Fibroblast of lung (primary cell): ENCODE measurements at regions not wholly inside any gene's neighbourhood (a gene's known extent, or its start where the extent isn't known, plus 50 kb on each side); places are given as distances from the start of the nearest gene placed in this dataset.

ENCODE experiments used
- DNase-seq, 2 donors: peaks; one replicate each; pipeline versions ENCODE4 v3.0.0 to v3.0.0-alpha.2; 2010; ENCODE audit warnings: low read depth in 2 of 2
- H2AFZ ChIP-seq: 2 replicates; pipeline ENCODE4 v1.5.1; 2012; ENCODE audit warnings: low read length, control low read depth, inconsistent platforms
- H3K27ac ChIP-seq: 2 replicates; pipeline ENCODE4 v1.5.1; 2011; ENCODE audit warnings: low read length, control low read depth; ENCODE audit not compliant: insufficient read depth
- H3K27me3 ChIP-seq: 2 replicates; pipeline ENCODE4 v1.5.1; 2011; ENCODE audit warnings: mild to moderate bottlenecking, low read length; ENCODE audit not compliant: control insufficient read depth, insufficient read depth
- H3K36me3 ChIP-seq: 2 replicates; pipeline ENCODE4 v1.5.1; 2011; ENCODE audit warnings: low read length; ENCODE audit not compliant: control insufficient read depth, insufficient read depth
- H3K4me1 ChIP-seq: 2 replicates; pipeline ENCODE4 v1.5.1; 2011; ENCODE audit warnings: low read length; ENCODE audit not compliant: control insufficient read depth, insufficient read depth; ENCODE audit errors: extremely low read depth
- H3K4me2 ChIP-seq: 2 replicates; pipeline ENCODE4 v1.5.1; 2011; ENCODE audit warnings: low read length, control low read depth; ENCODE audit not compliant: insufficient read depth; ENCODE audit errors: extremely low read depth
- H3K4me3 ChIP-seq, 4 experiments: fragments of 200-600 bp in 1 of 4; sonication (generic) in 1 of 4; replicated peaks in 1 of 4; 2 replicates each; pipeline ENCODE4 v1.5.1; 2011 to 2016; ENCODE audit warnings: low read length in 4 of 4, low read depth in 3 of 4, mild to moderate bottlenecking in 3 of 4, control low read depth in 2 of 4, inconsistent platforms in 1 of 4, mixed read lengths in 1 of 4; ENCODE audit not compliant: insufficient read depth in 1 of 4; ENCODE audit errors: control extremely low read depth in 1 of 4
- H3K79me2 ChIP-seq: 2 replicates; pipeline ENCODE4 v1.5.1; 2012; ENCODE audit warnings: mild to moderate bottlenecking, low read length, inconsistent platforms; ENCODE audit not compliant: control insufficient read depth, insufficient read depth
- H3K9ac ChIP-seq: 2 replicates; pipeline ENCODE4 v1.5.1; 2011; ENCODE audit warnings: mild to moderate bottlenecking, low read length, control low read depth; ENCODE audit not compliant: insufficient read depth
- H3K9me3 ChIP-seq: 2 replicates; pipeline ENCODE4 v1.5.1; 2012; ENCODE audit warnings: low read depth, low read length; ENCODE audit not compliant: control insufficient read depth, insufficient read depth
- H4K20me1 ChIP-seq: 2 replicates; pipeline ENCODE4 v1.5.1; 2011; ENCODE audit warnings: low read length; ENCODE audit not compliant: control insufficient read depth, insufficient read depth; ENCODE audit errors: extremely low read depth
- CTCF ChIP-seq, 2 donors: IDR thresholded peaks in 1 of 2; conservative IDR thresholded peaks in 1 of 2; 1 replicate in 1 of 2; 2 replicates in 1 of 2; pipeline ENCODE4 v1.5.1; 2011 to 2012; ENCODE audit warnings: low read length in 2 of 2, control low read depth in 1 of 2, inconsistent platforms in 1 of 2, low read depth in 1 of 2, mild to moderate bottlenecking in 1 of 2
- EZH2 ChIP-seq: IDR thresholded peaks from 2 replicates; pipeline ENCODE4 v1.5.1; 2012; ENCODE audit warnings: low read length, control low read depth, mild to moderate bottlenecking; ENCODE audit errors: missing control alignments

DNA sequence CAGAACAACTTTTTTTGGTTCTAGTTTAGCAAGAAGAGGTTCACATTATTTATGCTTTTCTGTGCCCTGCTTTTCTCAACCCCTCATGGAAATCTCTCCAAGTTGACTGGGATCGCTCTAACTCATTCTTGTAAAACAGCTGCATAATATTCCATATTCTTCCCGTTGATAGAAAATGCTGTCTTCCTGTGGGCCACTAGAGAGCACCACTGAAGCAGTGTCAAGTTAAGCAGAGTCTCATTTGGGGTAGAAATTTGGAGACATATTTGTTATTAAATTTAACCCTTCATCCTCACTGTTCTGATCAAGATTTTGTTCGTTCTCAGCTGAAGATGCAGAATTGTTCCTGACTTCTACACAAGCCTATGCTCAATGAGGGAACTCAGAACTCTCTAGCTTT, 140.1 kb downstream of the CEMIP2 start:
- Histone ChIP-seq H3K36me3 (no peaks in the 10 kb centered on the region), H3K79me2 (no peaks in the 10 kb centered on the region), H3K27me3 (no peaks in the 10 kb centered on the region), H3K4me1 (no peaks in the 10 kb centered on the region), H3K27ac (no peak overlapping the region), H3K9ac (no peak overlapping the region), H3K4me3 (no peak overlapping the region), H3K9me3 (no peaks in the 10 kb centered on the region), H2AFZ (no peak overlapping the region), H3K4me2 (no peak overlapping the region), H4K20me1 (no peaks in the 10 kb centered on the region)
- DNase-seq = peak in 1 of 2 donors; percentile 30
- TF ChIP-seq CTCF (conservative IDR thresholded peaks at IDR 0.05 in 1 of 2, IDR thresholded peaks at IDR 0.05 in 1 of 2; ENCODE audit: low read depth in 1 of 2, low read length in 2 of 2) (peak; percentile 36 to 51), EZH2 (no peak)

- no peaks in the 10 kb centered on the region for H3K27me3 ChIP-seq
- no peaks in the 10 kb centered on the region for H3K79me2 ChIP-seq
- H3K9me3 ChIP-seq = no peaks in the 10 kb centered on the region
- TF ChIP-seq EZH2 (no peak), CTCF (conservative IDR thresholded peaks at IDR 0.05 in 1 of 2, IDR thresholded peaks at IDR 0.05 in 1 of 2; ENCODE audit: low read depth in 1 of 2, low read length in 2 of 2) (no peak)
- no peaks in the 10 kb centered on the region for H3K4me1 ChIP-seq
- DNase-seq = no peak
- H3K9ac ChIP-seq = no peak overlapping the region
- H3K4me2 ChIP-seq = no peak overlapping the region
- H2AFZ ChIP-seq = no peak overlapping the region
- no peak overlapping the region for H3K4me3 ChIP-seq
- H3K27ac ChIP-seq = no peak overlapping the region
- H3K36me3 ChIP-seq = no peaks in the 10 kb centered on the region
- no peaks in the 10 kb centered on the region for H4K20me1 ChIP-seq
Measured at GRCh38 chr9:71627537-71627936, 140.8 kb downstream of the CEMIP2 start.

GRCh38 chr9:71626395-71626794, 141.9 kb downstream of the CEMIP2 start:
- TF ChIP-seq EZH2 (no peak), CTCF (conservative IDR thresholded peaks at IDR 0.05 in 1 of 2, IDR thresholded peaks at IDR 0.05 in 1 of 2; ENCODE audit: low read depth in 1 of 2, low read length in 2 of 2) (no peak)
- H3K36me3 ChIP-seq = no peaks in the 10 kb centered on the region
- H3K4me3 ChIP-seq = no peak overlapping the region
- no peaks in the 10 kb centered on the region for H3K9me3 ChIP-seq
- H2AFZ ChIP-seq = no peak overlapping the region
- no peak overlapping the region for H3K9ac ChIP-seq
- H4K20me1 ChIP-seq = no peaks in the 10 kb centered on the region
- DNase-seq = no peak
- H3K27ac ChIP-seq = no peak overlapping the region
- no peaks in the 10 kb centered on the region for H3K27me3 ChIP-seq
- H3K79me2 ChIP-seq = no peaks in the 10 kb centered on the region
- H3K4me1 ChIP-seq = no peaks in the 10 kb centered on the region
- H3K4me2 ChIP-seq = no peak overlapping the region
